Choroid plexus epithelial cell (primary cell): ENCODE measurements at regions not wholly inside any gene's neighbourhood (a gene's known extent, or its start where the extent isn't known, plus 50 kb on each side); places are given as distances from the start of the nearest gene placed in this dataset.
A peak's percentile ranks its signal among the peaks of the same experiment; 100 is the strongest.

Experiments used
- DNase-seq: peaks from one replicate; pipeline ENCODE4 v3.0.0-alpha.2; 2010; ENCODE audit warnings: low read depth
- H3K4me3 ChIP-seq: 2 replicates; pipeline ENCODE4 v1.5.1; 2011; ENCODE audit warnings: low read depth, mild to moderate bottlenecking, control low read depth, low read length, moderate library complexity
- TF ChIP-seq, protein P1 (sequence below): conservative IDR thresholded peaks from 2 replicates; pipeline ENCODE4 v1.5.1; 2011; ENCODE audit warnings: low read depth, mild to moderate bottlenecking, control low read depth, inconsistent platforms, low read length, moderate library complexity

GRCh38 chr5:93930098-93930497 lies 188.7 kb upstream of the POU5F2 start:
- H3K4me3 ChIP-seq, result no peak overlapping the region
- TF ChIP-seq, protein P1, sequence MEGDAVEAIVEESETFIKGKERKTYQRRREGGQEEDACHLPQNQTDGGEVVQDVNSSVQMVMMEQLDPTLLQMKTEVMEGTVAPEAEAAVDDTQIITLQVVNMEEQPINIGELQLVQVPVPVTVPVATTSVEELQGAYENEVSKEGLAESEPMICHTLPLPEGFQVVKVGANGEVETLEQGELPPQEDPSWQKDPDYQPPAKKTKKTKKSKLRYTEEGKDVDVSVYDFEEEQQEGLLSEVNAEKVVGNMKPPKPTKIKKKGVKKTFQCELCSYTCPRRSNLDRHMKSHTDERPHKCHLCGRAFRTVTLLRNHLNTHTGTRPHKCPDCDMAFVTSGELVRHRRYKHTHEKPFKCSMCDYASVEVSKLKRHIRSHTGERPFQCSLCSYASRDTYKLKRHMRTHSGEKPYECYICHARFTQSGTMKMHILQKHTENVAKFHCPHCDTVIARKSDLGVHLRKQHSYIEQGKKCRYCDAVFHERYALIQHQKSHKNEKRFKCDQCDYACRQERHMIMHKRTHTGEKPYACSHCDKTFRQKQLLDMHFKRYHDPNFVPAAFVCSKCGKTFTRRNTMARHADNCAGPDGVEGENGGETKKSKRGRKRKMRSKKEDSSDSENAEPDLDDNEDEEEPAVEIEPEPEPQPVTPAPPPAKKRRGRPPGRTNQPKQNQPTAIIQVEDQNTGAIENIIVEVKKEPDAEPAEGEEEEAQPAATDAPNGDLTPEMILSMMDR, result no peak
- no peak for DNase-seq

- TF ChIP-seq, protein P1, result no peak
- H3K4me3 ChIP-seq, result no peak overlapping the region
- DNase-seq, result peak; percentile 67
Observed at GRCh38 chr5:93929131-93929530, 187.7 kb upstream of the POU5F2 start.

- TF ChIP-seq, protein P1, result no peak
- peak; percentile 19 for DNase-seq
- H3K4me3 ChIP-seq, result no peak overlapping the region
Observed at GRCh38 chr5:93926831-93927620, 185.6 kb upstream of the POU5F2 start.

- no peak for DNase-seq
Observed at GRCh38 chr5:93925321-93925720, 183.9 kb upstream of the POU5F2 start.

DNA sequence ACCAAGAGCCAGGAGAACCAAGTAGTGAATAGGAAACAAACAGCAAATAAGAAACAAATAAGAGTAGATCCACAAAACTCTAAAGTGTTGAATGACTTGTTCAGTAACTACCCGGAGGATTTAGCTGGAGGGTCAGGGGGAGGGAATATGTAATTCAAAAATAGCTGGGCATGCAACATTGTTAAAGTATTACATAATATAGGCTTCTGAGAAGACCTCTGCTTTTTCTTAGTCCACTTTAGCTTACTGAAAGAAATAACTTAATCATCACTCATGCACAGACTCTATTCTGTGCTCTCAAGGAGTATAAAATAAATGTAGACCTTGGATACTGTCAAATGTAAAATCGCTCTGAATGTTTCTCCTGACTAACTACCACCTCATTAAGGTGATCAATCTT lies 183.2 kb upstream of the POU5F2 start:
- H3K4me3 ChIP-seq, result no peak overlapping the region
- peak; percentile 45 for DNase-seq
- TF ChIP-seq, protein P1, result no peak

More at GRCh38 chr5:93925321-93925720, 183.9 kb upstream of the POU5F2 start:
- TF ChIP-seq, protein P1, result no peak
- H3K4me3 ChIP-seq, result no peak overlapping the region

DNA sequence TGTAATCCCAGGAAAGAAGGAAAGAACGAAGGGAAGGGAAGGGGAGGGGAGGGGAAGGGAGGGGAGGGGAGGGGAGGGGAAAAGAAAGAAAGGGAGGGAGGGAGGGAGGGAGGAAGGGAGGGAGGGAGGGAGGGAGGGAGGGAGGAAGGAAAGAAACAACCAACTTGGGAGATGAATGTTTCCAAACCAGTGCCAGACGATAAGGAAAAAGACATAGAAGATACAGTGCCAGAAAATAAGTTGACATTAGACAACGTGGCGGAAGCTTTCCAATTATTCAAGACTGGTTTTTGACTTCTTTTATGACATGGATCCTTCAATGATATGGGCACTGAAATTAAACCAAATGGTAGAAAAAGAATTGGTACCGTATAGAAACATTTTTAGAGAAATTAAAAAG lies 181.2 kb upstream of the POU5F2 start:
- H3K4me3 ChIP-seq, result no peak overlapping the region
- DNase-seq, result no peak
- TF ChIP-seq, protein P1, result no peak

- no peak overlapping the region for H3K4me3 ChIP-seq
- TF ChIP-seq, protein P1, result no peak
- no peak for DNase-seq
Observed at GRCh38 chr5:93921001-93921400, 179.6 kb upstream of the POU5F2 start.
